GM12873 (cell line): ENCODE measurements at regions not wholly inside any gene's neighbourhood (a gene's known extent, or its start where the extent isn't known, plus 50 kb on each side); places are given as distances from the start of the nearest gene placed in this dataset.

Experiments
- TF ChIP-seq, protein P1 (sequence below): IDR thresholded peaks from 2 replicates; pipeline ENCODE4 v1.5.1; 2012; ENCODE audit warnings: low read depth, mild to moderate bottlenecking, moderate library complexity, low read length, control low read depth; ENCODE audit not compliant: insufficient read depth; ENCODE audit errors: missing control alignments

GRCh38 chr7:152925412-152926147, 166.0 kb downstream of the ACTR3B start:
- TF ChIP-seq, protein P1, sequence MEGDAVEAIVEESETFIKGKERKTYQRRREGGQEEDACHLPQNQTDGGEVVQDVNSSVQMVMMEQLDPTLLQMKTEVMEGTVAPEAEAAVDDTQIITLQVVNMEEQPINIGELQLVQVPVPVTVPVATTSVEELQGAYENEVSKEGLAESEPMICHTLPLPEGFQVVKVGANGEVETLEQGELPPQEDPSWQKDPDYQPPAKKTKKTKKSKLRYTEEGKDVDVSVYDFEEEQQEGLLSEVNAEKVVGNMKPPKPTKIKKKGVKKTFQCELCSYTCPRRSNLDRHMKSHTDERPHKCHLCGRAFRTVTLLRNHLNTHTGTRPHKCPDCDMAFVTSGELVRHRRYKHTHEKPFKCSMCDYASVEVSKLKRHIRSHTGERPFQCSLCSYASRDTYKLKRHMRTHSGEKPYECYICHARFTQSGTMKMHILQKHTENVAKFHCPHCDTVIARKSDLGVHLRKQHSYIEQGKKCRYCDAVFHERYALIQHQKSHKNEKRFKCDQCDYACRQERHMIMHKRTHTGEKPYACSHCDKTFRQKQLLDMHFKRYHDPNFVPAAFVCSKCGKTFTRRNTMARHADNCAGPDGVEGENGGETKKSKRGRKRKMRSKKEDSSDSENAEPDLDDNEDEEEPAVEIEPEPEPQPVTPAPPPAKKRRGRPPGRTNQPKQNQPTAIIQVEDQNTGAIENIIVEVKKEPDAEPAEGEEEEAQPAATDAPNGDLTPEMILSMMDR = no peak

GRCh38 chr7:152931633-152932032, 172.1 kb downstream of the ACTR3B start:
- TF ChIP-seq, protein P1 = no peak

- TF ChIP-seq, protein P1 = no peak
These were observed 177.7 kb downstream of the ACTR3B start for GRCh38 chr7:152937282-152937681.

- TF ChIP-seq, protein P1 = no peak
These were observed 188.1 kb downstream of the ACTR3B start for GRCh38 chr7:152947686-152948085.

GRCh38 chr7:152949253-152949652, 189.7 kb downstream of the ACTR3B start:
- TF ChIP-seq, protein P1 = no peak

- TF ChIP-seq, protein P1 = no peak
These were observed 190.2 kb downstream of the ACTR3B start for GRCh38 chr7:152949790-152950189.

- TF ChIP-seq, protein P1 = no peak
These were observed 196.5 kb downstream of the ACTR3B start for GRCh38 chr7:152956006-152956405.
